DMS153 (cell line): ENCODE measurements at regions not wholly inside any gene's neighbourhood (a gene's known extent, or its start where the extent isn't known, plus 50 kb on each side); places are given as distances from the start of the nearest gene placed in this dataset.
"Not testable (repeated sequence)": the region's sequence is repeated elsewhere in the genome, so short reads cannot be mapped to it uniquely, and the experiment has no call there.

Experiments used
- DNase-seq: peaks from one replicate; lab custom pipeline; 2025; lab: John Stamatoyannopoulos, UW

GRCh38 chr2:83378921-83379320, 1080.2 kb downstream of the SUCLG1 start:
- DNase-seq = no peak

GRCh38 chr2:83376731-83377130, 1082.3 kb downstream of the SUCLG1 start:
- DNase-seq = no peak

GRCh38 chr2:83370419-83370762, 1088.7 kb downstream of the SUCLG1 start:
- DNase-seq = no peak

GRCh38 chr2:83369601-83370418, 1089.3 kb downstream of the SUCLG1 start:
- no peak for DNase-seq

GRCh38 chr2:83368916-83369315, 1090.2 kb downstream of the SUCLG1 start:
- DNase-seq = no peak

GRCh38 chr2:83368461-83368860, 1090.6 kb downstream of the SUCLG1 start:
- no peak for DNase-seq

GRCh38 chr2:83365476-83365875, 1093.6 kb downstream of the SUCLG1 start:
- no peak for DNase-seq

- no peak for DNase-seq
Observed at GRCh38 chr2:83364264-83364663, 1094.8 kb downstream of the SUCLG1 start.

- DNase-seq = not testable (repeated sequence)
Observed at GRCh38 chr2:83363138-83363537, 1095.9 kb downstream of the SUCLG1 start.

- no peak for DNase-seq
Observed at GRCh38 chr2:83359336-83359735, 1099.7 kb downstream of the SUCLG1 start.

GRCh38 chr2:83342860-83343329, 1116.2 kb downstream of the SUCLG1 start:
- no peak for DNase-seq

GRCh38 chr2:83340424-83340823, 1118.7 kb downstream of the SUCLG1 start:
- no peak for DNase-seq

GRCh38 chr2:83339942-83340341, 1119.1 kb downstream of the SUCLG1 start:
- DNase-seq = not testable (repeated sequence)

- no peak for DNase-seq
Observed at GRCh38 chr2:83331810-83332209, 1127.3 kb downstream of the SUCLG1 start.

GRCh38 chr2:83323038-83323437, 1136.0 kb downstream of the SUCLG1 start:
- no peak for DNase-seq

- DNase-seq = no peak
Observed at GRCh38 chr2:83320053-83320452, 1139.0 kb downstream of the SUCLG1 start.

GRCh38 chr2:83305758-83306378, 1153.2 kb downstream of the SUCLG1 start:
- no peak for DNase-seq

- DNase-seq = no peak
Observed at GRCh38 chr2:83291083-83291482, 1168.0 kb downstream of the SUCLG1 start.

- no peak for DNase-seq
Observed at GRCh38 chr2:83282841-83283240, 1176.2 kb downstream of the SUCLG1 start.

GRCh38 chr2:83282043-83282795, 1176.9 kb downstream of the SUCLG1 start:
- DNase-seq = no peak

- DNase-seq = no peak
Observed at GRCh38 chr2:83280391-83280790, 1178.7 kb downstream of the SUCLG1 start.

- DNase-seq = no peak
Observed at GRCh38 chr2:83273322-83273721, 1185.8 kb downstream of the SUCLG1 start.
